Natural killer cell (primary cell): ENCODE measurements at regions not wholly inside any gene's neighbourhood (a gene's known extent, or its start where the extent isn't known, plus 50 kb on each side); places are given as distances from the start of the nearest gene placed in this dataset.

ENCODE experiments used
- ATAC-seq, 3 donors: fragments of 150-1000 bp in 2 of 3; fragments of 200-7000 bp in 1 of 3; cut with Tn5 transposase; 1 replicate in 1 of 3; 2 replicates in 2 of 3; pipeline ENCODE4 v1.10.0; 2021; ENCODE audit warnings: mild to moderate bottlenecking in 2 of 3, moderate library complexity in 2 of 3
- DNase-seq, 2 donors: peaks; one replicate each; pipeline versions ENCODE4 v3.0.0 to v3.0.0-alpha.2; 2013 to 2021; ENCODE audit warnings: mixed read lengths in 1 of 2
- H3K27ac ChIP-seq: one replicate; pipeline ENCODE4 v1.5.1; 2013; ENCODE audit warnings: mild to moderate bottlenecking, low read length
- H3K27me3 ChIP-seq: one replicate; pipeline ENCODE4 v1.6.1; 2013; ENCODE audit warnings: low read length; ENCODE audit not compliant: control insufficient read depth, insufficient read depth
- H3K36me3 ChIP-seq: one replicate; pipeline ENCODE4 v1.6.1; 2013; ENCODE audit warnings: low read length; ENCODE audit not compliant: control insufficient read depth, insufficient read depth
- H3K4me1 ChIP-seq: one replicate; pipeline ENCODE4 v1.6.1; 2013; ENCODE audit warnings: low read length; ENCODE audit not compliant: control insufficient read depth, insufficient read depth
- H3K4me3 ChIP-seq: one replicate; pipeline ENCODE4 v1.5.1; 2013; ENCODE audit warnings: low read length
- H3K9me3 ChIP-seq: one replicate; pipeline ENCODE4 v1.6.1; 2013; ENCODE audit warnings: low read length; ENCODE audit not compliant: control insufficient read depth, insufficient read depth
- H3K27ac Mint-ChIP-seq, 2 donors: one replicate each; pipeline ENCODE4 v1.8.0; 2022; ENCODE audit warnings: mild to moderate bottlenecking in 2 of 2, mixed read lengths in 2 of 2, moderate library complexity in 1 of 2
- H3K27me3 Mint-ChIP-seq, 2 donors: one replicate each; pipeline ENCODE4 v1.8.0; 2022; ENCODE audit warnings: low read depth in 2 of 2, mixed read lengths in 2 of 2
- H3K36me3 Mint-ChIP-seq: one replicate; pipeline ENCODE4 v1.8.0; 2022; ENCODE audit warnings: mixed read lengths
- H3K4me1 Mint-ChIP-seq, 2 donors: one replicate each; pipeline ENCODE4 v1.8.0; 2022; ENCODE audit warnings: mixed read lengths in 2 of 2
- H3K4me3 Mint-ChIP-seq: one replicate; pipeline ENCODE4 v1.8.0; 2022; ENCODE audit warnings: mild to moderate bottlenecking, moderate library complexity, mixed read lengths
- H3K9me3 Mint-ChIP-seq, 2 donors: one replicate each; pipeline ENCODE4 v1.8.0; 2022; ENCODE audit warnings: mixed read lengths in 2 of 2
- WGBS: methylation state at CpG from one replicate; pipeline ENCODE4 v1.1.7; 2013; ENCODE audit warnings: missing lambda C conversion rate; ENCODE audit not compliant: insufficient coverage; 5-methylcytosine and 5-hydroxymethylcytosine counted together
- intact Hi-C: fragments of 100-400 bp; cut with micrococcal nuclease; formaldehyde crosslinking; loops from one replicate; pipeline ENCODE4 v1.14.2; 2022
- TF ChIP-seq, protein P1 (sequence below): fragments of 200-600 bp; IDR thresholded peaks from one replicate; pipeline ENCODE4 v1.8.0; 2022; ENCODE audit warnings: antibody characterized with exemption

DNA sequence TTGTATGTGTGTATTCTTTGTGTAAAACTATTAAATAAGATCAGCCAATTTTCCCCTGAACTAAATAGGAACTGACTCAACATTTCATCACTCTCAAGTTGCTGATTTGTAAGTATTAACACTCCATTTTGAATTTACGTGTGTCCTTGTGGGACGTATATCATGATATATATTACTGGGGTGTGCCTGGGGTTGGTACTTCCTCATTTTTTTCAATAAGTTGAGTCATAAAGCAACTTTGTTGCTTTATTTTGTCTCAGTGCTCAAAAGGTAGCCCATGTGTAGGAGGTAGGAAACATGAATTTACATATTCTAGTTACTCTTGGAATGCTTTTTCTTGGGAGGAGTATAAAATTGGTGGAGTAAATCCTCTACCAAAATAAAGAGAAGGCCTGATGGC is 193.9 kb upstream of the RAG2 start:
- DNase-seq, result no peak
- Mint-ChIP-seq H3K36me3 (no peaks in the 10 kb centered on the region), H3K9me3 (no peaks in the 10 kb centered on the region), H3K27me3 (peaks cover 3 to 30% of the 10 kb centered on the region in 2 donors), H3K4me1 (no peaks in the 10 kb centered on the region), H3K4me3 (no peak overlapping the region), H3K27ac (no peak overlapping the region)
- TF ChIP-seq, protein P1, sequence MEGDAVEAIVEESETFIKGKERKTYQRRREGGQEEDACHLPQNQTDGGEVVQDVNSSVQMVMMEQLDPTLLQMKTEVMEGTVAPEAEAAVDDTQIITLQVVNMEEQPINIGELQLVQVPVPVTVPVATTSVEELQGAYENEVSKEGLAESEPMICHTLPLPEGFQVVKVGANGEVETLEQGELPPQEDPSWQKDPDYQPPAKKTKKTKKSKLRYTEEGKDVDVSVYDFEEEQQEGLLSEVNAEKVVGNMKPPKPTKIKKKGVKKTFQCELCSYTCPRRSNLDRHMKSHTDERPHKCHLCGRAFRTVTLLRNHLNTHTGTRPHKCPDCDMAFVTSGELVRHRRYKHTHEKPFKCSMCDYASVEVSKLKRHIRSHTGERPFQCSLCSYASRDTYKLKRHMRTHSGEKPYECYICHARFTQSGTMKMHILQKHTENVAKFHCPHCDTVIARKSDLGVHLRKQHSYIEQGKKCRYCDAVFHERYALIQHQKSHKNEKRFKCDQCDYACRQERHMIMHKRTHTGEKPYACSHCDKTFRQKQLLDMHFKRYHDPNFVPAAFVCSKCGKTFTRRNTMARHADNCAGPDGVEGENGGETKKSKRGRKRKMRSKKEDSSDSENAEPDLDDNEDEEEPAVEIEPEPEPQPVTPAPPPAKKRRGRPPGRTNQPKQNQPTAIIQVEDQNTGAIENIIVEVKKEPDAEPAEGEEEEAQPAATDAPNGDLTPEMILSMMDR, result no peak
- Histone ChIP-seq H3K36me3 (no peaks in the 10 kb centered on the region), H3K27me3 (no peaks in the 10 kb centered on the region), H3K4me1 (no peaks in the 10 kb centered on the region), H3K27ac (no peak overlapping the region), H3K4me3 (no peak overlapping the region), H3K9me3 (no peaks in the 10 kb centered on the region)
- intact Hi-C loops, result no loop called here
- 100% methylated on average over 1 of the region's 2 CpGs for WGBS
- ATAC-seq, result no peak

DNA sequence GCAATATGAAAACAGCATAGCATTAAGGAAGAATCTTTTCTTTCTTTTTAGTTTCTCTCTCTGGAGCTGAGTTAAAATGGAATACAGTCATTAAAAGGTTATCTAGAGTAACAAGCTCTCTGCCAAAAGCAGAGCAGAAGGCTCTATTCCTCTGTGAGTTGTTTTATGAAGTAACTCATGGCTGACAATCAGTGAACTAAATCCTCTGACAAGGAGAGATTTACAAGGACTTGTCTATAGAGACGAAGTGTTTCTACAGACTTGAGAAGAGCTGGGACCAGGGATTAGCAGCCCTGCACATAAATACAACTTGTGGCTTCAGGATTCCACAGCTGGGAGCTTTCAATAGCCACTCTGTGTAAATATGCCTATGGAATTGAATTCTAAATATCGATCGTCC is 192.5 kb upstream of the RAG2 start:
- intact Hi-C loops, result no loop called here
- 86% methylated on average over 3 of the region's 3 CpGs for WGBS
- no peaks in the 10 kb centered on the region for H3K9me3 ChIP-seq
- no peak overlapping the region for H3K4me3 ChIP-seq
- ATAC-seq, result no peak
- H3K4me1 Mint-ChIP-seq, result no peaks in the 10 kb centered on the region
- peaks cover 7 to 26% of the 10 kb centered on the region in 2 donors for H3K27me3 Mint-ChIP-seq
- no peak for DNase-seq
- H3K4me1 ChIP-seq, result no peaks in the 10 kb centered on the region
- H3K4me3 Mint-ChIP-seq, result no peak overlapping the region
- H3K27ac Mint-ChIP-seq, result no peak overlapping the region
- TF ChIP-seq, protein P1, result no peak
- H3K36me3 Mint-ChIP-seq, result no peaks in the 10 kb centered on the region
- H3K9me3 Mint-ChIP-seq, result no peaks in the 10 kb centered on the region
- H3K27me3 ChIP-seq, result no peaks in the 10 kb centered on the region
- no peak overlapping the region for H3K27ac ChIP-seq
- H3K36me3 ChIP-seq, result no peaks in the 10 kb centered on the region

DNA sequence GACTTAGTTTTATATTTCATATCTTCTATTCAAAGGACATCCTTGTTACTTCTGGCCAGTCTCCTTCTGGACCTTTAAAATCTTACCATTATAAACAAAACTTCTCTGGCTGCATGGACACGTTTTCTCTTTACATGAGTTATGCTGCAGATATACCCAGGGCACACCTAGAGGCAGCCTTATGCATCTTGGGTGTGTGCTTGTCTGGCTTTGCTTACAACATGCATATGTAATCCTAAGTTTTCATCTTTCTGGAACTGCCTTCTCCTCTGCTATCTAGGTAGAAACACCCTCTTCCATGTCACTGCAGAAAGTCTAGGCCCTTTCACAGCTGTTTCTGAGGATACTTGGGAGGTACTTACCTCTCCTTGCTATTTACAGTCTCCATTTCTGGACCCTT is 185.8 kb upstream of the RAG2 start:
- Mint-ChIP-seq H3K9me3 (no peaks in the 10 kb centered on the region), H3K27ac (no peak overlapping the region), H3K27me3 (peaks cover 19 to 32% of the 10 kb centered on the region in 2 donors), H3K4me3 (no peak overlapping the region), H3K36me3 (no peaks in the 10 kb centered on the region), H3K4me1 (no peaks in the 10 kb centered on the region)
- no peak overlapping the region for H3K27ac ChIP-seq
- DNase-seq, result no peak
- H3K27me3 ChIP-seq, result no peaks in the 10 kb centered on the region
- TF ChIP-seq, protein P1, result no peak
- intact Hi-C loops, result no loop called here
- H3K9me3 ChIP-seq, result no peaks in the 10 kb centered on the region
- WGBS, result 69% methylated on average over 1 of the region's 1 CpG
- H3K36me3 ChIP-seq, result no peaks in the 10 kb centered on the region
- H3K4me3 ChIP-seq, result no peak overlapping the region
- H3K4me1 ChIP-seq, result no peaks in the 10 kb centered on the region
- ATAC-seq, result no peak

DNA sequence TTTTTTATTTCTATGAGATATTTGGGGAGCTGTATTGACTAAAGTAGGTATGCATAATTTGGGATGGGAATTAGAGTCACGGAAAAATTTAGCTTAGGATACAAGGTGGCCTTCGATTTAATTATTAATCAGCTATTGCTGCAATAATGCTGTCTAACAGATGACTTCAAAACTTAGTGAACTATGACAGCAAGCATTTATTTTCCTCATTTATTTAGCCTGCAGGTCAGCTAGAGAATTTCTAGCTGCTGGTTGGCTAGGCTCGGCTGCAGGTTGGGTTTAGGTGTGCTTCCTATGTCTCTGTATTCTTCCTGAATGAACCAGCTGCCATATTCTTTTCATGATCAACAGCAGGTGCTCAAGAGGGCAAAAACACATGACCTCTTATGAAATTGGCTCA is 181.8 kb upstream of the RAG2 start:
- intact Hi-C loops, result no loop called here
- no peaks in the 10 kb centered on the region for H3K4me1 Mint-ChIP-seq
- H3K9me3 Mint-ChIP-seq, result no peaks in the 10 kb centered on the region
- no peak for ATAC-seq
- H3K36me3 ChIP-seq, result no peaks in the 10 kb centered on the region
- no peak overlapping the region for H3K27ac ChIP-seq
- 86% methylated on average over 3 of the region's 3 CpGs for WGBS
- peaks cover 17 to 32% of the 10 kb centered on the region in 2 donors for H3K27me3 Mint-ChIP-seq
- TF ChIP-seq, protein P1, result no peak
- no peak overlapping the region for H3K4me3 ChIP-seq
- H3K36me3 Mint-ChIP-seq, result no peaks in the 10 kb centered on the region
- H3K9me3 ChIP-seq, result no peaks in the 10 kb centered on the region
- no peaks in the 10 kb centered on the region for H3K27me3 ChIP-seq
- H3K27ac Mint-ChIP-seq, result no peak overlapping the region
- no peaks in the 10 kb centered on the region for H3K4me1 ChIP-seq
- H3K4me3 Mint-ChIP-seq, result no peak overlapping the region
- DNase-seq, result no peak
